ENCODE measurements at regions not wholly inside any gene's neighbourhood (a gene's known extent, or its start where the extent isn't known, plus 50 kb on each side); places are given as distances from the start of the nearest gene placed in this dataset.
"Not testable (repeated sequence)": the region's sequence is repeated elsewhere in the genome, so short reads cannot be mapped to it uniquely, and the experiment has no call there.

- no peak for DNase-seq (ENCODE audit: low read depth)
These were observed 50.8 kb upstream of the PCSK1 start for GRCh38 chr5:96483878-96484277.

GRCh38 chr5:96487859-96488258 is 54.8 kb upstream of the PCSK1 start:
- no peak for DNase-seq (ENCODE audit: low read depth)

- no peak for DNase-seq (ENCODE audit: low read depth)
These were observed 56.5 kb upstream of the PCSK1 start for GRCh38 chr5:96489532-96489931.

- DNase-seq (ENCODE audit: low read depth): no peak
These were observed 59.5 kb upstream of the PCSK1 start for GRCh38 chr5:96492459-96493047.

- DNase-seq (ENCODE audit: low read depth): no peak
These were observed 60.3 kb upstream of the PCSK1 start for GRCh38 chr5:96493219-96493790.

- not testable (repeated sequence) for DNase-seq (ENCODE audit: low read depth)
These were observed 62.4 kb upstream of the PCSK1 start for GRCh38 chr5:96495412-96495811.

GRCh38 chr5:96497027-96497426 is 64.0 kb upstream of the PCSK1 start:
- not testable (repeated sequence) for DNase-seq (ENCODE audit: low read depth)

GRCh38 chr5:96499753-96500345 is 66.8 kb upstream of the PCSK1 start:
- no peak for DNase-seq (ENCODE audit: low read depth)

GRCh38 chr5:96501991-96502646 is 69.1 kb upstream of the PCSK1 start:
- no peak for DNase-seq (ENCODE audit: low read depth)

- DNase-seq (ENCODE audit: low read depth): no peak
These were observed 70.6 kb upstream of the PCSK1 start for GRCh38 chr5:96503501-96504236.

GRCh38 chr5:96506376-96506775 is 73.3 kb upstream of the PCSK1 start:
- DNase-seq (ENCODE audit: low read depth): no peak

GRCh38 chr5:96506866-96507527 is 73.9 kb upstream of the PCSK1 start:
- no peak for DNase-seq (ENCODE audit: low read depth)

- DNase-seq (ENCODE audit: low read depth): no peak
These were observed 76.3 kb upstream of the PCSK1 start for GRCh38 chr5:96509316-96509715.

GRCh38 chr5:96509721-96510350 is 76.8 kb upstream of the PCSK1 start:
- DNase-seq (ENCODE audit: low read depth): no peak

GRCh38 chr5:96516631-96517071 is 83.6 kb upstream of the PCSK1 start:
- no peak for DNase-seq (ENCODE audit: low read depth)

- DNase-seq (ENCODE audit: low read depth): no peak
These were observed 84.2 kb upstream of the PCSK1 start for GRCh38 chr5:96517295-96517694.

GRCh38 chr5:96520345-96520744 is 87.3 kb upstream of the PCSK1 start:
- DNase-seq (ENCODE audit: low read depth): no peak

- DNase-seq (ENCODE audit: low read depth): no peak
These were observed 89.7 kb upstream of the PCSK1 start for GRCh38 chr5:96522635-96523355.

- DNase-seq (ENCODE audit: low read depth): no peak
These were observed 95.0 kb upstream of the PCSK1 start for GRCh38 chr5:96527768-96528661.
